ENCODE measurements at regions not wholly inside any gene's neighbourhood (a gene's known extent, or its start where the extent isn't known, plus 50 kb on each side); places are given as distances from the start of the nearest gene placed in this dataset.
A peak's percentile ranks its signal among the peaks of the same experiment; 100 is the strongest.
"Not testable (repeated sequence)": the region's sequence is repeated elsewhere in the genome, so short reads cannot be mapped to it uniquely, and the experiment has no call there.

GRCh38 chr10:21292763-21293517 lies 232.5 kb downstream of the SKIDA1 start:
- no peak for DNase-seq (ENCODE audit: low read depth in 2 of 2)

- no peak for DNase-seq (ENCODE audit: low read depth in 2 of 2)
These were observed 234.9 kb downstream of the SKIDA1 start for GRCh38 chr10:21290499-21291160.

GRCh38 chr10:21289961-21290360 lies 235.5 kb downstream of the SKIDA1 start:
- no peak for DNase-seq (ENCODE audit: low read depth in 2 of 2)

GRCh38 chr10:21289271-21289670 lies 236.2 kb downstream of the SKIDA1 start:
- DNase-seq (ENCODE audit: low read depth in 2 of 2): no peak

GRCh38 chr10:21285742-21286331 lies 239.6 kb downstream of the SKIDA1 start:
- DNase-seq (ENCODE audit: low read depth in 2 of 2): no peak

GRCh38 chr10:21285207-21285606 lies 240.3 kb downstream of the SKIDA1 start:
- DNase-seq (ENCODE audit: low read depth in 2 of 2): no peak

GRCh38 chr10:21284301-21284700 lies 241.2 kb downstream of the SKIDA1 start:
- DNase-seq (ENCODE audit: low read depth in 2 of 2): no peak

GRCh38 chr10:21283053-21283452 lies 242.4 kb downstream of the SKIDA1 start:
- not testable (repeated sequence) for DNase-seq (ENCODE audit: low read depth in 2 of 2)

- DNase-seq (ENCODE audit: low read depth in 2 of 2): no peak
These were observed 243.6 kb downstream of the SKIDA1 start for GRCh38 chr10:21281765-21282484.

GRCh38 chr10:21280971-21281572 lies 244.4 kb downstream of the SKIDA1 start:
- DNase-seq (ENCODE audit: low read depth in 2 of 2): no peak

- DNase-seq (ENCODE audit: low read depth in 2 of 2): no peak
These were observed 245.4 kb downstream of the SKIDA1 start for GRCh38 chr10:21280037-21280436.

- no peak for DNase-seq (ENCODE audit: low read depth in 2 of 2)
These were observed 246.3 kb downstream of the SKIDA1 start for GRCh38 chr10:21279217-21279575.

- DNase-seq (ENCODE audit: low read depth in 2 of 2): peak; percentile 80 to 93
These were observed 246.8 kb downstream of the SKIDA1 start for GRCh38 chr10:21278491-21279216.

GRCh38 chr10:21273400-21273968 lies 252.0 kb downstream of the SKIDA1 start:
- no peak for DNase-seq (ENCODE audit: low read depth in 2 of 2)

- no peak for DNase-seq (ENCODE audit: low read depth in 2 of 2)
These were observed 252.7 kb downstream of the SKIDA1 start for GRCh38 chr10:21272643-21273399.

GRCh38 chr10:21270976-21271375 lies 254.5 kb downstream of the SKIDA1 start:
- DNase-seq (ENCODE audit: low read depth in 2 of 2): no peak

GRCh38 chr10:21269289-21269688 lies 256.2 kb downstream of the SKIDA1 start:
- no peak for DNase-seq (ENCODE audit: low read depth in 2 of 2)

- no peak for DNase-seq (ENCODE audit: low read depth in 2 of 2)
These were observed 259.9 kb downstream of the SKIDA1 start for GRCh38 chr10:21265622-21266021.

- no peak for DNase-seq (ENCODE audit: low read depth in 2 of 2)
These were observed 261.2 kb downstream of the SKIDA1 start for GRCh38 chr10:21264271-21264670.

- no peak for DNase-seq (ENCODE audit: low read depth in 2 of 2)
These were observed 261.6 kb downstream of the SKIDA1 start for GRCh38 chr10:21263839-21264238.
